ENCODE measurements at regions not wholly inside any gene's neighbourhood (a gene's known extent, or its start where the extent isn't known, plus 50 kb on each side); places are given as distances from the start of the nearest gene placed in this dataset.
A peak's percentile ranks its signal among the peaks of the same experiment; 100 is the strongest.

DNA sequence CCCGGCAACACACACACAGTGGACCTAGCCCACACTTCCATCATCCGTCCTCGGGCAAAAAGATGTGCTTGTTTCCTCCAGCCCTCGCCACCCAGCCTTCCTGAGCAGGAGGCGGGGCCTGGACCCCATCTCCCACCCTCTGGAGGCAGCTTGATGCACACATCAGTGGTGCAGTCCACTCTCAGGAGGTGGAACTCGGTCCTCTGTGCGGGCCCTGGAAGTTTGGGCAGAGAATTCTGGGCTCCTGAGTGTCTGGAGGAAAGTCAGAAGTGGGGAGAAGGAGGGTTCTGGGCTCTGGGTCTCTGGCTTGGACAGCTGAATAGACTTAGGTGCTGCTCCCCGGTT lies 54.0 kb upstream of the NEURL1B start:
- peaks cover 47% of the 10 kb centered on the region for H3K4me1 Mint-ChIP-seq

DNA sequence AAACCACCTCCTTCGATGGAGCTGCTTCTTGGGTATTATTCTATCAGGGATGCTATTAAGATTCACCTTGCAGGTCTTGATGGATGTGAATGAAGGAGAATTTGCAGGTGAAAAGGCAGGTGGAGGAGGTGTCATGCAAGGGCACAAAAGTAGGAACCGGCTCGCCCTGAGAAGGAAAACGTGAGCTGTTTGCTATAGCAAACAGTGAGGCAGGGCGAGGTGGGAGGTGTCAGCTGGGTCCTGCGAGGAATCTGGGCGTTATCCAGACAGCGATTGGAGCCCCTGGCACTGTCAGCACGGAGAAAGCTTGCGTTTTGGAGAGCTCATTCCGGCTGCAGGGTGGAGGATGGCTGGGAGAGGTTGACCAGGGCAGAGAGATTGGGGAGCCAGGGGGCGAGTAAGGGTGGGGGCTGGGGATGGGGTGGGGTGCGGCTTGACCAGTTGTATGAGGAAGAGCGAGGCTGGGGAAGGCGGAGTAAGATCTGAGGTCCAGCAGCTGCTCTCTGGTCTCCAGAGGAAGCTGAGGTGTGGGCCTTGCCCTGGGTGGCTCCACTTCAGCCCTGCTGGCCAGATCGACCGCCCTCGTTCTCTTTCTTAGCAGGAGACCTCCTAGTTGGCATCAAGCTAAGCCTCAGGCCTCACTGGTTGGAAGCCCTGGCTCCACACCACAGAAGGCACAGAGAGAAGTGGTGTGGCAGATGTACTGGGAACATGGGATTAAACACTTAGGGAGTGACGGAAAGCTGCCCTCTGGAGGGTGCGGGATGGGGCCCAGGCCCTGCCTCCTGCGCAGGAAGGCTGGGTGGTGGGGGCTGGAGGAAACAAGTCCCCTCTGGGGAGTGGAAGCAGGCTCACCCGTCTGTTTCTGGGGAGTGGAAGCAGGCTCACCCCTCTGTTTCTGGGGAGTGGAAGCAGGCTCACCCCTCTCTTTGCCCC lies 54.7 kb upstream of the NEURL1B start:
- peaks cover 22% of the 10 kb centered on the region for H3K4me1 ChIP-seq (ENCODE audit: insufficient read depth)
- H3K9me3 Mint-ChIP-seq = no peaks in the 10 kb centered on the region
- DNase-seq (ENCODE audit: low spot score) = peak; percentile 87
- no peaks in the 10 kb centered on the region for H3K36me3 ChIP-seq (ENCODE audit: insufficient read depth)
- H3K4me1 Mint-ChIP-seq = peaks cover 47% of the 10 kb centered on the region
- TF ChIP-seq POLR2AphosphoS5 (IDR thresholded peaks at IDR 0.05; ENCODE audit: low read depth) (0 out of 2 replicates have a peak, but pooled peaks have one; percentile 31), ETS1 (IDR thresholded peaks at IDR 0.05) (no peak), CREB1 (CRISPR knock-in tag; IDR thresholded peaks at IDR 0.05; ENCODE audit: low read depth) (no peak)
- TF ChIP-seq, protein P1, sequence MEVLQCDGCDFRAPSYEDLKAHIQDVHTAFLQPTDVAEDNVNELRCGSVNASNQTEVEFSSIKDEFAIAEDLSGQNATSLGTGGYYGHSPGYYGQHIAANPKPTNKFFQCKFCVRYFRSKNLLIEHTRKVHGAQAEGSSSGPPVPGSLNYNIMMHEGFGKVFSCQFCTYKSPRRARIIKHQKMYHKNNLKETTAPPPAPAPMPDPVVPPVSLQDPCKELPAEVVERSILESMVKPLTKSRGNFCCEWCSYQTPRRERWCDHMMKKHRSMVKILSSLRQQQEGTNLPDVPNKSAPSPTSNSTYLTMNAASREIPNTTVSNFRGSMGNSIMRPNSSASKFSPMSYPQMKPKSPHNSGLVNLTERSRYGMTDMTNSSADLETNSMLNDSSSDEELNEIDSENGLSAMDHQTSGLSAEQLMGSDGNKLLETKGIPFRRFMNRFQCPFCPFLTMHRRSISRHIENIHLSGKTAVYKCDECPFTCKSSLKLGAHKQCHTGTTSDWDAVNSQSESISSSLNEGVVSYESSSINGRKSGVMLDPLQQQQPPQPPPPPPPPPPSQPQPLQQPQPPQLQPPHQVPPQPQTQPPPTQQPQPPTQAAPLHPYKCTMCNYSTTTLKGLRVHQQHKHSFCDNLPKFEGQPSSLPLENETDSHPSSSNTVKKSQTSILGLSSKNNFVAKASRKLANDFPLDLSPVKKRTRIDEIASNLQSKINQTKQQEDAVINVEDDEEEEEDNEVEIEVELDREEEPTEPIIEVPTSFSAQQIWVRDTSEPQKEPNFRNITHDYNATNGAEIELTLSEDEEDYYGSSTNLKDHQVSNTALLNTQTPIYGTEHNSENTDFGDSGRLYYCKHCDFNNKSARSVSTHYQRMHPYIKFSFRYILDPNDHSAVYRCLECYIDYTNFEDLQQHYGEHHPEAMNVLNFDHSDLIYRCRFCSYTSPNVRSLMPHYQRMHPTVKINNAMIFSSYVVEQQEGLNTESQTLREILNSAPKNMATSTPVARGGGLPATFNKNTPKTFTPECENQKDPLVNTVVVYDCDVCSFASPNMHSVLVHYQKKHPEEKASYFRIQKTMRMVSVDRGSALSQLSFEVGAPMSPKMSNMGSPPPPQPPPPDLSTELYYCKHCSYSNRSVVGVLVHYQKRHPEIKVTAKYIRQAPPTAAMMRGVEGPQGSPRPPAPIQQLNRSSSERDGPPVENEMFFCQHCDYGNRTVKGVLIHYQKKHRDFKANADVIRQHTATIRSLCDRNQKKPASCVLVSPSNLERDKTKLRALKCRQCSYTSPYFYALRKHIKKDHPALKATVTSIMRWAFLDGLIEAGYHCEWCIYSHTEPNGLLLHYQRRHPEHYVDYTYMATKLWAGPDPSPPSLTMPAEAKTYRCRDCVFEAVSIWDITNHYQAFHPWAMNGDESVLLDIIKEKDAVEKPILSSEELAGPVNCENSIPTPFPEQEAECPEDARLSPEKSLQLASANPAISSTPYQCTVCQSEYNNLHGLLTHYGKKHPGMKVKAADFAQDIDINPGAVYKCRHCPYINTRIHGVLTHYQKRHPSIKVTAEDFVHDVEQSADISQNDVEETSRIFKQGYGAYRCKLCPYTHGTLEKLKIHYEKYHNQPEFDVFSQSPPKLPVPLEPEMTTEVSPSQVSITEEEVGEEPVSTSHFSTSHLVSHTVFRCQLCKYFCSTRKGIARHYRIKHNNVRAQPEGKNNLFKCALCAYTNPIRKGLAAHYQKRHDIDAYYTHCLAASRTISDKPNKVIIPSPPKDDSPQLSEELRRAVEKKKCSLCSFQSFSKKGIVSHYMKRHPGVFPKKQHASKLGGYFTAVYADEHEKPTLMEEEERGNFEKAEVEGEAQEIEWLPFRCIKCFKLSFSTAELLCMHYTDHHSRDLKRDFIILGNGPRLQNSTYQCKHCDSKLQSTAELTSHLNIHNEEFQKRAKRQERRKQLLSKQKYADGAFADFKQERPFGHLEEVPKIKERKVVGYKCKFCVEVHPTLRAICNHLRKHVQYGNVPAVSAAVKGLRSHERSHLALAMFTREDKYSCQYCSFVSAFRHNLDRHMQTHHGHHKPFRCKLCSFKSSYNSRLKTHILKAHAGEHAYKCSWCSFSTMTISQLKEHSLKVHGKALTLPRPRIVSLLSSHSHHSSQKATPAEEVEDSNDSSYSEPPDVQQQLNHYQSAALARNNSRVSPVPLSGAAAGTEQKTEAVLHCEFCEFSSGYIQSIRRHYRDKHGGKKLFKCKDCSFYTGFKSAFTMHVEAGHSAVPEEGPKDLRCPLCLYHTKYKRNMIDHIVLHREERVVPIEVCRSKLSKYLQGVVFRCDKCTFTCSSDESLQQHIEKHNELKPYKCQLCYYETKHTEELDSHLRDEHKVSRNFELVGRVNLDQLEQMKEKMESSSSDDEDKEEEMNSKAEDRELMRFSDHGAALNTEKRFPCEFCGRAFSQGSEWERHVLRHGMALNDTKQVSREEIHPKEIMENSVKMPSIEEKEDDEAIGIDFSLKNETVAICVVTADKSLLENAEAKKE (CRISPR knock-in tag; IDR thresholded peaks at IDR 0.05) = 0 out of 2 replicates have a peak, but pooled peaks have one; percentile 23
- H3K27me3 Mint-ChIP-seq (ENCODE audit: insufficient read depth, low read depth, poor library complexity) = peaks cover 6% of the 10 kb centered on the region
- peak overlapping the region; percentile 66 for H3K4me2 ChIP-seq
- H3K4me3 Mint-ChIP-seq = peak overlapping the region; percentile 57
- peak overlapping the region; percentile 86 for H2AFZ ChIP-seq
- ATAC-seq = peak; percentile 96
- H3F3A ChIP-seq (replicated peaks; ENCODE audit: low read depth) = no peaks in the 10 kb centered on the region; the same call in none of the 2 replicates
- H4K20me1 ChIP-seq (replicated peaks; ENCODE audit: insufficient read depth) = no peaks in the 10 kb centered on the region
- H3K27me3 ChIP-seq (ENCODE audit: insufficient read depth) = no peaks in the 10 kb centered on the region
- H3K36me3 Mint-ChIP-seq (ENCODE audit: low read depth) = no peaks in the 10 kb centered on the region
- H3K27ac Mint-ChIP-seq = no peak overlapping the region; the same call in 1 of the 2 replicates
- H3K27ac ChIP-seq (ENCODE audit: low read depth) = peak overlapping the region; percentile 28; the same call in 1 of the 2 replicates
- peaks cover 14% of the 10 kb centered on the region; the same call in 1 of the 2 replicates for H3K9me2 ChIP-seq (ENCODE audit: insufficient read depth)
- H3K4me3 ChIP-seq = peak overlapping the region; percentile 36; the same call in 1 of the 2 replicates
- H3K79me2 ChIP-seq (replicated peaks; ENCODE audit: insufficient read depth) = no peaks in the 10 kb centered on the region

More for the DNA sequence above, 54.0 kb upstream of the NEURL1B start:
- Mint-ChIP-seq H3K9me3 (no peaks in the 10 kb centered on the region), H3K36me3 (ENCODE audit: low read depth) (no peaks in the 10 kb centered on the region), H3K27ac (no peak overlapping the region), H3K27me3 (ENCODE audit: insufficient read depth, low read depth, poor library complexity) (peaks cover 6% of the 10 kb centered on the region), H3K4me3 (peak overlapping the region; percentile 29; the same call in 1 of the 3 replicates)
- Histone ChIP-seq H3K9me2 (ENCODE audit: insufficient read depth) (peaks cover 14% of the 10 kb centered on the region; the same call in 1 of the 2 replicates), H3K27me3 (ENCODE audit: insufficient read depth) (no peaks in the 10 kb centered on the region), H3K27ac (ENCODE audit: low read depth) (no peak overlapping the region), H3K79me2 (replicated peaks; ENCODE audit: insufficient read depth) (no peaks in the 10 kb centered on the region), H3K4me1 (ENCODE audit: insufficient read depth) (peaks cover 22% of the 10 kb centered on the region), H4K20me1 (replicated peaks; ENCODE audit: insufficient read depth) (no peaks in the 10 kb centered on the region), H2AFZ (peak overlapping the region; percentile 28; the same call in 1 of the 2 replicates), H3K4me3 (no peak overlapping the region), H3K4me2 (peak overlapping the region; percentile 66; the same call in 1 of the 2 replicates), H3F3A (replicated peaks; ENCODE audit: low read depth) (no peaks in the 10 kb centered on the region; the same call in none of the 2 replicates), H3K36me3 (ENCODE audit: insufficient read depth) (no peaks in the 10 kb centered on the region)
- ATAC-seq = no peak; the same call in 2 of the 3 replicates
- DNase-seq (ENCODE audit: low spot score) = no peak
- TF ChIP-seq EZH2 (IDR thresholded peaks at IDR 0.05; ENCODE audit: low read depth, unreplicated experiment) (no peak), ETS1 (IDR thresholded peaks at IDR 0.05) (no peak), NANOG (IDR thresholded peaks at IDR 0.05; ENCODE audit: borderline replicate concordance) (no peak), STAT1 (IDR thresholded peaks at IDR 0.05; ENCODE audit: unreplicated experiment) (no peak), ZNF114 (CRISPR knock-in tag; IDR thresholded peaks at IDR 0.05) (no peak), POLR2AphosphoS5 (IDR thresholded peaks at IDR 0.05; ENCODE audit: low read depth) (no peak)
